ENCODE measurements at regions not wholly inside any gene's neighbourhood (a gene's known extent, or its start where the extent isn't known, plus 50 kb on each side); places are given as distances from the start of the nearest gene placed in this dataset.

DNA sequence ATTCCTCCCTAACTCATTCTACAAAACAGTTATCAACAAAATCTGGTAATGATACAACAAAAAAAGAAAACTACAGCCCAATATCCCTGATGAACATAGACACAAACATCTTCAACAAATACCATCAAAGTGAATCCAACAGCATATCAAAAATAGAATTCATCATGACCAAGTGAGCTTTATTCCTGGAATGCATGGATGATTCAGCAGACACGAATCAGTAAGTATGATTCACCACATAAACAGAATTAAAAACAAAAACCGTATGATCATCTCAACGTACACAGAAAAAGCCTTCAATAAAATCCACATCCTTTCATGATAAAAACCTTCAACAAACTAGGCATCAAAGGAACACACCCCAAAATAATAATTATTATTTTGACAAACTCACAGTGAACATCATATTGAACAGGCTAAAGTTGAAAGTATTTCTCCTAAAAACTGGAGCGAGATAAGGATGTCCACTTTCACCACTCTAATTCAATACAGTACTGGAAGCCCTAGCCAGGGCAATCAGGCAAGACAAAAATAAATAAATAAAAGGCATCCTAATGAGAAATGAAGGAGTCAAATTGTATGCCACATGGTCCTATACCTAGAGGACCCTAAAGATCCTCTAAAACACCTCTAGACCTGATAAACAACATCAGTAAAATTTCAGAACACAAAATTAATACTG, 305.1 kb upstream of the RGMB start:
- DNase-seq, result no peak

DNA sequence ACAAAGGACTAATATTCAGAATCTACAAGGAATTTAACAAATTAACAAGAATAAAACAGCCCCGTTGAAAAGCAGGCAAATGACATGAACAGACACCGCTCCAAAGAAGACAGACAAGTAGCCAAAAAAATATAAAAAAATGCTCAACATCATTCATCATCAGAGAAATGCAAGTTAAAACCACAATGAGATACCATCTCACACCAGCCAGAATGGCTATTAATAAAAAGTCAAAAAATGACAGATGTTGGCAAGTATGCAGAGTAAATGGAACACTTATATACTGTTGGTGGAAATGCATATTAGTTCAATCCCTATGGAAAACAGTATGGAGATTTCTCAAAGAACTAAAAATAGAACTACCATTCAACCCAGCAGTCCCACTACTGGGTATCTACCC, 302.7 kb upstream of the RGMB start:
- no peak for DNase-seq

DNA sequence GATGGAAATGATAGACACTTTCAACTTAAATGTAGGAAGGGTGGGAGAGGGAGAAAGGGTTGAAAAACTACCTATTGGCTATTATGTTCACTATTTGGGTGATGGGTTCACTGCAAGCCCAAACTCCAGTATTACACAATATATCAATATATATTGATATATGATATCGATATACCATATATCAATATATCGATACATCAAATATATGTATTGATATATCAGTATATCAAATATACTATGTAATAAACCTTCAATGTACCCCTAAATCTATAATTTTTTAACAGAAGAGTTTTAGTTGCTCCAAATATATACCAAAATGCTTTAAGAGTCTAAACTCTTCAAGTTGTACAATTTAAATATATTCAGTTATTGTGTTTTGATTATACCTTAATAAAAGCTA, 302.0 kb upstream of the RGMB start:
- DNase-seq, result no peak

DNA sequence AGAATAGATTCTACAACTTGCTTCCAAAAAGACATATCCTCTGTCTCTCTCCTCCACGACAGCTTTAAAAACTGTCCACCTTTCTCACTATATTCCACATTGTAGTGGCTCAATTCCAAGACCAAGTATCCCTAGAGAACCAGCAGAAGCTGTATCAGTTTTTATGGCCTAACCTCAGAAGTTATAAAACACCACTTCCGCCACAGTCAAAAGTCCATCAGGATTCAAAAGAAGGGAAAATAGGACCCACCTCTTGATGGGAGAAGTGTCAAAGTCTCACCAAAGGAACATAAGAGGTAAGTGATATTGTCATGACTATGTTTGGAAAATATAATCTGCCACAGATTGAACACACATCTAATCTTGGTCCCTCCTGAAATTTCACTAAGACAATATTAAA, 299.2 kb upstream of the RGMB start:
- no peak for DNase-seq

DNA sequence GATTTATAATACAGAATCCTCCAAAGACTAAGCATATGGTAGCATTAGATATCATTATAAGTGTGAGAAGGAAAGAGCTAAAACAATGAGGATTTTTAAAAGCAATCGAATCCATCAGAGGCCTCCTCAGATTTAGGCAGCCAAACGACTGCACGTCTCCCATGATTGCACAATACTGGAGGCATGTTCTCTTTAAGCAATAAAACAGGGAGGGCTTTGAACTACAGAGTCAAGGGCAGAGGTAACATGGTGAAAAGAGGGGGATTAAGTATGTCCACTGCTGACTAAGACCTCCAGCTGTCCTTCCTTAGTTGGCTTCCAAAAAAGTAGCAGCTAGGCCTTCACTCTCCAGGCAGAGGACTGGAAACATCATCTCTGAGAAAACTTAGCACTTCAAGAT, 298.7 kb upstream of the RGMB start:
- DNase-seq, result no peak

DNA sequence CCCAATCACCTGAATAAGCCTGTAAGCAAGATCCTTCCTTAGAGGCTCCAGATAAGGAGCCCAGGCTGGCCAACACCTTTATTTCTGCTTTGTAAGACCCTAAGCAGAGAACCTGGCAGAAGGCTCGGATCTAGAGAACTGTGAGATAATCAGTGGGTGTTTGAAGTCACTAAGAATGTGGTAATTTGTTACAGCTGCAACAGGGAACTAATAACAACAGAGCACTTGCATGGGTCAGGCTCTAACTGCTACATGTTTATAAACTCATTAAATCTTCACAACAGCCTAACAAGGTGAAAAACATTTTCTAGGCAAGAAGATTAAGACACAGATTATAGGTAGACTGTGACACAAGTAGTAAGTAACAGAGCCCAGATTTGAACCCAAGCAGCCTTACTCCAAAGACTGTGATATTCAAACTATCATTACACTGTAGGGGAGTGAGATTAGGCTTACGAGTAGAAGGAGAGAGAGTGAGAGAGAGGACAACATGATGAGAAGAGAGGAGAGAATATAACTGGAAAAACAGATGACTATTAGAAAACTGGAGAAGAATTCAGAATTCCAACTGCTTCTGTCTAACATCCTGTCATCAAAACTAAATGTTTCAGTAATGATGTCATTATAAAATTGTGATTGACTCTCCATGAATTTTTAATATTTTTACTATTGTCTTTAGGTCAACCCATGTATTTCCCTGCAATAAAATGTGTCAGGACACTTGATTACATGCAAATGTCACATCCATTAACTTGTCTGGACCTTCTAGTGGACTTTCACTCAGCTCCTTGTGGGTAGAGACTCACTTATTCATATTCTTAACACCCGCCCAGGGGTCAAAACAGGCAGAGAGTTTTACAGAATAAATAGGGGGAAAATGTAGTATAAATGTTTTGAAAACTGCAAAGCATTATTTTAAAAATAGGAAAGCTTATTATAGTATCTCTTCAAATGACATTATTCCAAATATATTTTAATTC, 290.9 kb upstream of the RGMB start:
- DNase-seq, result no peak

DNA sequence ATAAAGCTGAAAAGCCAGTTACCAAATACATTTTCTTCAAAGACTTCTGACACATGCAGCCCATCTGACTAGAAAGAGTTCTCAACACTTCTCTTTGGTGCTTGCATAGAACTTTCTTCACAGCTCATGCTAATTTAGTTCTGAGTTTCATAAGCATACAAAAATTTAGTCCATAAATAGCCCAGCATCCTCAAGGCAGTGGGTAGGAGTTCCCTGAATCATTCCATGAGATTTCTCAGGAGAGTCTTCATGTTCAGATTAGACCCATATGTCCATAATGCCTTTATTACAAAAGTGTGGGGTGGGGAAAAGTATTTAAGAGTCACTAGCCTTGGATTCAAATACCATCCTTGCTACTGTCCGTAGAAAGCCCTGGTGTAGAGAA, 290.2 kb upstream of the RGMB start:
- DNase-seq, result no peak

DNA sequence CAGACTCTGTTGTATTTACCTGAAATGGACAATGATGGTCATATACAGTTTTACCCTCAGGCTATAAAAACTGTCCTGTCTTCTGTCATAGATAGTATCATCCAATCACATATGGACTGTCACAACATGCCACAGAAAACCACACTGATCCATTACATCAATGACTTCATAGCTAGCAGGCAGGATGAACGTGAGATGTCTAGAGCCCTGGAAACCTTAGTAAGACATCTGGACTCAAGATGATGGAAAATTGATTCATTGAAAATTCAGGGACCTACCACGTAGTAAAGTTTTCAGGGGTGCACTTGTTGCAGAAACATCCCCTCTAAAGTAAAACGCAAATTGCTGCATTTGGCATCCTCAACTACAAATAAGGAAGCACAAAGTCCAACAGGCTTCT, 284.4 kb upstream of the RGMB start:
- DNase-seq, result no peak

DNA sequence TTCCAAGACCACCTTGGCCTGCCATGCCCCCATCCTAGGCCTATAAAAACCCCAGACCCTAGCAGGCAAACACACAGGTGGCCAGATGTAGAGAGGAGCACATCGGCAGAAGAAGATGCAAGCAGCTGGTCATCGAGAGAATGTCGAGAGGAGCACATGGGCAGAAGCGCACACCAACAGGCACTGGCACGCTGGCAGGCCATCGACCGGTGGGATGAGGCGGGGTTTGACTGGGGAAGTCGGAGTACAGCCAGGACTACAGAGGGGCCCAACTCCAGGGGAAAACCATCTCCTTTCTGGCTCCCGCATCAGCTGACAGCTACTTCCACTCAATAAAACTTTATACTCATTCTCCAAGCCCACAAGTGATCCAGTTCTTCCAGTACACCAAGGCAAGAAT, 283.1 kb upstream of the RGMB start:
- DNase-seq, result no peak

DNA sequence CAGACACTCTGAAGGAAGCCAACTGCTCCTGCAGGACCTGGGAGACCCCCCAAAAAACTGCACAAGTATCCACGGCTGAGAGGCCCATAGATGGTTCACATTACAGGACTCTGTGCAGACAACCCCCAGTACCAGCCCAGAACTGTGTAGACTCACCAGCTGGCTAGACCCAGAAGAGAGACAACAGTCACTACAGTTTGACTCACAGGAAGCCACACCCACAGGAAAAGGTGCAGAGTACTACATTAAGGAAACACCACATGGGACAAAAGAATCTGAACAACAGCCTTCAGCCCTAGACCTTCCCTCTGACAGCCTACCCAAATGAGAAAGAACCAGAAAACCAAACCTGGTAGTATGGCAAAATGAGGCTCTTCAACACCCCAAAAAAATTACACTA, 281.2 kb upstream of the RGMB start:
- DNase-seq, result no peak

DNA sequence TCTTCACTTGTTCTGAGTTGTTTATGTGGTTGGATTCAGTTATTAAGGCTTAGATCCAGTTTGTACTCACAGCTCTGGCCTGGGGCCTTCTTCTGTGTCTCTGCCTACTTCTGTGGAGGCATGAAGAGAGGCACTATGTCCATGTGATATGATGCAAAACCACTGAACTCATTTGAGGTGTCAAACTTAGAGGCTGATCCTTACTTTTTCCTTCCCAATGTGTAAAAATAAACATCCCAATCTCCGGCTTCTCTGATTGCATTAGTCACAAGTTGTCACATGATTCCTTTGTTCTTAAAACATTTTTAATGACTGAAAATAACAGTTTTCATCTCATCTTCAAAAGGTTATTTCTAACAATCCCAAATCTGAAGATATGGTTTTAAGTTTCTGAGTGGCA, 276.0 kb upstream of the RGMB start:
- no peak for DNase-seq

DNA sequence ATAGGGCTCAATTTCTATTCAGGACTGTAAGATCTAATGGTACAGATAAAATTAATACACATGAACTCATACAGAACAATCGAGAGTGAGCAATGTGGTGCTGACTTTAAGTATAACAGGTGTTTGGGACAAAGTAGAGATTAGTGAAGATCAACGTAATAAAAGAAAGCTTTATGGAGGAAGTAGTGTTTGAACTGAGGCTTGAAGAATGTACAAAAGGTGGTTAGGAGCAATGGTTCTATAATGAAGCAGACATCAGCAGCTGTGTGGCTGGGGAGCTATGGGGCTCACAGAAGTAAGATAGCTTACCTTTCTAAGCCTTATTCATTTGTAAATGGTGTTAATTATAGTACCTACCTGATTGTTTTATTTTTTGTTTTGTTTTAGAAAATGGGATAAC, 275.4 kb upstream of the RGMB start:
- DNase-seq, result no peak

DNA sequence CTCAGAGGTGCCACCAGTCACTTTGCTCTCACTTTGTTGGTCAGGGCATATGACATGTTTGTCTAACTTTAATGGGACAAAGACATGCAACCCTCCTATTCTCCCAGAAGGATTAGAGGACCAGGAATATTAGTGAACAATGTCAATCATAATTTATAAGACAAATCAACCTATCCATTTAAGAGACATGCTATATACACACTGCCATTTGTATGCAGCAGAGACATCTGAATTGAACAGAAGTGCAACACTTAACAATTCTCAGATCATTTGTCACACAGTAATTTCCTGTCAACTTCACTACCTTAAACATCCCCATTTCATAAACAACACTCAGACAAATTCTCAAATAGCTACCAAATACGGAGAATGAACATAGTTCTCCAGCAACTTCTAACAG, 273.6 kb upstream of the RGMB start:
- DNase-seq, result no peak

DNA sequence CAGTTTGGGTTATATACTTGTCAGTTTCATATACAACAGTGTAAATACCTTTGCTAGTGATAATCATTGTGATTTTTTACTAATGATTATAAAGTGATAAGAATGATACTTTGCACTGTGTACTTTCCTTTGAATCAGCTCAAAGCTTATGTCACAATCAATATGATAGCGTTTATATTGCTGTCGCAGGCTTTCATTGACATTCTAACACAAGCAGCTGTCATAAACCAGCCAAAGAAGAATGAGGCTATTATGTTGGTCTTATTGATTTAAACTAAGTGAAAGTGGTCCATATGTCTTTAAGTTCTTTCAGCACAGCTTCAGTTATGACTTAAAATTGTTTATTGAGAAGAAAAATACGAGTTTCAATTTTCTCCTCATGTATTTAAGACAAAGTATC, 272.7 kb upstream of the RGMB start:
- no peak for DNase-seq

DNA sequence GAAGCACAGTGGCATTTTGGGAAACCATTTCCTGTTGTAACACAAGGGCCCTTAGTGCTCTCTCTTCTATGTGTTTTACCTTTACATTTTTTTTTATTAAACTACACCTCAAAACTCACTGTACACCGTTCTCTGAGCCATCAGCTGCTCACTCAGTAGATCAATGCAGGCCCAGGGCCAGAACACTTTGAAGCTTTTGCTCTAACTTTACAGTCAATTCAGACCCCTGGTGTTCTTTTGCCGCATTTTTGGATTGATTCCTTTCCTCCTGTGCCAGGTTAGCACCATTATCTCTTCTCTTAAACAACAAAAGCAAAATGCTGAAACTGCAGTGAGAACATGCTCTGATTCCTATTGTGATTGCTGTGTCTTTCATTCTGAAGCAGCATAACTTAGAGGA, 269.8 kb upstream of the RGMB start:
- no peak for DNase-seq

DNA sequence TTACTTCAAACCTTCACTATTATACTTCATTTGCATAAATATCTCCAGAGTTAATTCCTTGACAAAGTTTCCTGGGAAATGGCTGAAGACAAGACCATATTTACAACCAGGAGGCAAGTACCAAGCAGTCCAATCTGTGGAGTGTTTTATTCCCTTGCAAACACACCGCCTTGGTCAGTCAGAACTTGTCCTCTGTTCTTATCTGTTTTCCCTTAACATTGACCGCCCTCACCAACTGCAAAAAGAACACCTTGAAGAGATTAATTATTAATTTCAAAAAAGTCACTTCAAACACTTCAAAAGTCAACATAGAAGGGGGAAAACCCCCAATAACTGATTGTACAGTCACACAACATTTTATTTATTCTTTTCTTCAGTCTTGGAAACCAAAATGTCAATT, 269.0 kb upstream of the RGMB start:
- no peak for DNase-seq

DNA sequence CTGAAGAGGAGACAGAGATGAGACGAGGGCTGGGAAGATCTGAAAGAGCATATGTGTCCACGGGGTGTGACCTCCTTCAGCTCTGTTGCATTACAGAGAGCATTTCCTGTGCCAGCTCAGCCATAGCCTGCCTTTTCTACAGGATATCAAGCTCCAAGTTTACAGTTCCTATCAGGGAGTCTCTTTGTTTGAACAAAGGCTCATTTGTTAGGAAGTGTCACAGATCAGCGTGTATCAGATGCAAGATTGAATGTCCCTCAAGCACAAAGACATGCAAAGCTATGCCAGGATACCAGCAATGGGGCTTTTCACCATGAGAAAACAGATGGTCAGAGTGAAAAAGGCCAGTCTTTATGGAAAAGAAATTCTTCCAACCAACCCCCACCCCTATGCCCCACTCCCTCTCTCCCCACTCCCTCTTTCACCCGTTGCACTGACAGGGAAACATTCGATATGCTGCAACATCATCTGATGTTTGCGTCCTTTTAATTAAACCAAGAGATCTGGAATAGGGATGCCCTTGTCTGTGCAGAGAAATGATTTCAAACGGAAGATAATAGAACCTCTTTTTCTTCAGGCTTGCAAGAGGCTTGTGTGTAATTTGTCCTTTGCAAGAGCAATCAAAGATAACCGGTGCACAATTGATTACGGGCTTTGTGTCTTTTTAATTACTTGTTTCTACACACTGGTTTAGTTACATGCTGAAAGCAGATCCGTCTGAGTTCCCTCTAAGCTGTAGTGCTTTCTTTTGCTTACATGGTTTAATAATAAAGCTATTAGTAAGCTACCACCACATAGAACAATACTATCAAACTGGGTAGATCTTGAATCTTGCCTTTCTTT, 263.1 kb upstream of the RGMB start:
- DNase-seq, result no peak

DNA sequence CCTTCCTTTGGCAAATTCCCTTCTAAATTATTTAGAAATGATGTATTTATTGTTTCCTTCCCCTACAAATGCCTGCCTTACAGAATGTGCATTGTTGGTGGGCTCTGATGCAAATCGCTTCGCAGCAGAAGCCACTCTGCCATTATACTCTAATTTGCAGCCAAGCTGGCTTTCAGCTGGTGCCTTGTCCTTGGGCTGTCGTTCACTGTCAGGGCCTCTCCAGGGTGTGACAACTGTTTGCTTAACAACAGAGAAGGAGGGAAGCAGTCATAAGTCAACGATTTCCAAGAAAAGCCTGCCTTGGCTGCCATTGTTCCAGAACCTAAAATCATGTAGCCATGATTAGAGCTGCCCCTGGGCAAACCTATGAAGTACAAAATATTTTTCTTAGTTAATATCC, 260.1 kb upstream of the RGMB start:
- DNase-seq, result no peak

DNA sequence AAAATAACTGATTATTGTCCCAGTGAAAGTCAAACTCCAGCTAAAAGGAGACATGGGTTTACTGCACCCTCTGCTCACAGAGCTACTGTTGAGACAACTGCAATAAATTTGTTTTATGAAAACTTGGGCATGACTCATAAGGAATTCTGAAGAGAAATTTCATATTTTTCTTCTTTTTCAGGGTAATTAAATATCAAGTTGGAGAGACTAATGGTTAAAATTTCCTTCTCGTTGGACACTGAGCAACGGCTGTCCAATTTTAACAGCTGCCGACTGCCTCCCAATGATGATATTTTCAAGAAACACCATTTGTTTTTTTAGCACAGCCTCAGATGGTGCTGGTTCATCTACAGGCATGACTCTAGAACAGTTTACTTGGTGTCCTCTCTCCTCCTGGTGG, 259.2 kb upstream of the RGMB start:
- DNase-seq, result no peak

DNA sequence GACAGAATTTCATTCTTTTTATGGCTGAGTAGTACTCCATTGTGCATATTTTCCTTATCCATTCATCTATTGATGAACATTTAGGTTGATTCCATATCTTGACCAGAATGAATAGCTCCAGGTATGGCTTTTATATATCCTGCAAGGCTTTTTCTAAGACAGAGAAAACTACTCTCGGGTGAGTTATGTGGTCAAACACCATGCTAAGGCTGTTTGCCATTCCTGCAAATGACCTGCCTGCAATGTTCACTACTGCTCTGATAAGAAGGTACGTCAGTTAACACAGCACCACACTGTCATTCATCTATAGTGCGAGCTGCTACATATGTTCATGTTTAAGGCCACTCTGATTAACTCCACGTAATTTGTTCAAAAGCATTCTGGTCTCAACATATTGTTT, 256.8 kb upstream of the RGMB start:
- DNase-seq, result no peak

DNA sequence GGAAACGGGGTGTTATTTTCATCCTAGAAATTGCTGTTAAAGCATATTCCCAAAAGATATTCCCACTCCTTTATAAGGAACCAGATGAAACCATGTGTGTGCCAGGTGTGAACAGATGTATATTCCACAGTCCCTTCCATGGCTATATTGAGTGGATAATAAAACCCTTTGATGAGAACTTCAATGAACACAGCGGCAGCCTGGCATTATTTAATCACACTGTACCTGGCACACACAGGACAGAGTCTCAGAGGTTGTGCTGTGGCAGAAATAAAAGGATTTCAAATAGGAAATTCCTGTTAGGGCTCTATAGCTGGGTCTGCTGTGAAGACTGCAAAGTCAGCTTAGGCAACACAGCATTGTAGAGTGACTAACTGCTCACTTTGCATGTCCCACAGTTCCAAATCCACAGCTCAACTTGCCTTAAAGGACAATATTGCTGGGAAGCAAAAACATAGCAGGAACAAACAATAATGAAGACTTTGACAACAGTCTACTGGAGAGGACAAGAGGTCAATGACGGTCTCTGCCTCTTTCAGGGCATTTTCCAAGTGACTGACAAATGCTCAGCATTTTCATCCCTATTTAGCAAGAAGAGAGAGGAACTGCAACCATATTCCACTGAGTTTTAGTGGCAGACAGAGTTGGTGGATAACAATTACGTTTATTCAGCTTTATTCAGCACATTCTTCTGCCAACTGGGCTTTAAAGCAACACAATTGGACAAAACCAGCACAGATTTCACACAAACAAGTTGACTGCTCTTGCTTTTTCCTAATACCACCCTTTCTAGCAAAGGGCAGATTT, 255.7 kb upstream of the RGMB start:
- no peak for DNase-seq

DNA sequence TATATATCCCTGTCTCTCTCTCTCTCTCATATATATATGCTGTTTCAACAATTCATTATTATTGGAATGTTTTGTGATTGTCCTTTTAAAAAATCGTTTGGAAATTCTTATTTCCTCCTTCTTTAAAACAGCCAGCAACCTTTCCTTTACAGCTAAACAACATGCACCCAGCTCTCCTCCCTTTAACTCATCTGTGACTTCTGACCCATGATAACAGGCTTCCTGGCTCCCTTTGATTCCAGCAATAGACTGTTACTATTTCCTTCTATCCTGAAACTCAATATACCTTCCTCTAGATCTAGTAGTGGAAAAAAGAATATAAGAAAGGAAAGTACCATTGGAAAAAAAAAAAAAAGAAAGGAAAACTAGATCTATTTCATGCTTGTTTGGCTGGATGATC, 254.7 kb upstream of the RGMB start:
- DNase-seq, result no peak

DNA sequence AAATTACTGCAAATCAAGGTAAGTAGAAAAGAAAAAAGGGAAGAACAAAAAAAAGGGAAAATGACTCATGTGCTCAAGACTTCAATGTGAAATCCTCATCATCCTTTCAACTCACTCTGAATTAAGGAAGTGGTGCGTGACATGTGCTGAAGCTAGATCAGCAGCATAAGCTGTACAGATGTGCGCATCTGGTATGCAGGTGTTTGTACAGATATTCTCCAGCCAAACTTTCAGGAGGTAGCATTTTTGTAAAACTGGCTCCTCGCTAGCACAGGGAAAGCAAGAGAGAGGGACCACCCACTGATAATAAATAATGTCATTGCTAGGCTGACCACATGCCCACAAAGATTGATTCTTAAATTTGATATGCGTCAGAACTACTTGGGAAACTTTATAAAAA, 253.9 kb upstream of the RGMB start:
- DNase-seq, result no peak
